ENCODE measurements at regions not wholly inside any gene's neighbourhood (a gene's known extent, or its start where the extent isn't known, plus 50 kb on each side); places are given as distances from the start of the nearest gene placed in this dataset.

GRCh38 chr7:54141576-54141975 is 400.6 kb upstream of the VSTM2A start:
- no peak for TF ChIP-seq POLR2A (IDR thresholded peaks at IDR 0.05)
- no peak for TF ChIP-seq CTCF (IDR thresholded peaks at IDR 0.05)
- intact Hi-C loops (cut with DNase I), result no loop called here
- Histone ChIP-seq H3K9me3 (replicated peaks in 1 of 3) (no peaks in the 10 kb centered on the region), H3K27me3 (no peaks in the 10 kb centered on the region), H3K4me1 (replicated peaks in 1 of 2) (no peaks in the 10 kb centered on the region), H3K36me3 (replicated peaks in 1 of 2) (no peaks in the 10 kb centered on the region), H3K27ac (no peak overlapping the region), H3K4me3 (no peak overlapping the region)
- peak in 1 of 7 donors; percentile 1 for DNase-seq

- H3K27ac ChIP-seq, result no peak overlapping the region
- no peaks in the 10 kb centered on the region for H3K9me3 ChIP-seq (replicated peaks in 1 of 3)
- no peak overlapping the region for H3K4me3 ChIP-seq
- DNase-seq, result no peak
- no peaks in the 10 kb centered on the region for H3K36me3 ChIP-seq (replicated peaks in 1 of 2)
- no peaks in the 10 kb centered on the region for H3K27me3 ChIP-seq
- intact Hi-C loops (cut with DNase I), result no loop called here
- TF ChIP-seq CTCF (IDR thresholded peaks at IDR 0.05) (no peak), POLR2A (IDR thresholded peaks at IDR 0.05) (no peak)
- no peaks in the 10 kb centered on the region for H3K4me1 ChIP-seq (replicated peaks in 1 of 2)
- 80 to 84% (median 82%) methylated on average over 8 of the region's 8 CpGs for WGBS, 4 donors
These were observed 396.5 kb upstream of the VSTM2A start for GRCh38 chr7:54145716-54146115.

- intact Hi-C loops (cut with DNase I), result no loop called here
- H3K9me3 ChIP-seq (replicated peaks in 1 of 3), result no peaks in the 10 kb centered on the region
- H3K27me3 ChIP-seq, result no peaks in the 10 kb centered on the region
- TF ChIP-seq CTCF (IDR thresholded peaks at IDR 0.05) (no peak), POLR2A (IDR thresholded peaks at IDR 0.05) (no peak)
- no peaks in the 10 kb centered on the region for H3K36me3 ChIP-seq (replicated peaks in 1 of 2)
- WGBS, 4 donors, result 51 to 64% (median 58%) methylated on average over 2 of the region's 2 CpGs
- no peaks in the 10 kb centered on the region for H3K4me1 ChIP-seq (replicated peaks in 1 of 2)
- H3K4me3 ChIP-seq, result no peak overlapping the region
- no peak overlapping the region for H3K27ac ChIP-seq
- no peak for DNase-seq
These were observed 388.7 kb upstream of the VSTM2A start for GRCh38 chr7:54153462-54153861.

GRCh38 chr7:54159088-54159487 is 383.1 kb upstream of the VSTM2A start:
- WGBS, 4 donors, result 52 to 65% (median 57%) methylated on average over 2 of the region's 2 CpGs
- intact Hi-C loops (cut with DNase I), result no loop called here
- H3K27ac ChIP-seq, result no peak overlapping the region
- no peaks in the 10 kb centered on the region for H3K36me3 ChIP-seq (replicated peaks in 1 of 2)
- H3K4me3 ChIP-seq, result no peak overlapping the region
- DNase-seq, result no peak
- no peaks in the 10 kb centered on the region for H3K9me3 ChIP-seq (replicated peaks in 1 of 3)
- H3K27me3 ChIP-seq, result no peaks in the 10 kb centered on the region
- H3K4me1 ChIP-seq (replicated peaks in 1 of 2), result no peaks in the 10 kb centered on the region
- TF ChIP-seq CTCF (IDR thresholded peaks at IDR 0.05) (no peak), POLR2A (IDR thresholded peaks at IDR 0.05) (no peak)

Data from adrenal gland (tissue), 9 donors.